ENCODE measurements at regions not wholly inside any gene's neighbourhood (a gene's known extent, or its start where the extent isn't known, plus 50 kb on each side); places are given as distances from the start of the nearest gene placed in this dataset.
"Not testable (repeated sequence)": the region's sequence is repeated elsewhere in the genome, so short reads cannot be mapped to it uniquely, and the experiment has no call there.

GRCh38 chr1:109845658-109846057 is 65.0 kb upstream of the CSF1 start:
- no peak overlapping the region for H3K4me3 ChIP-seq
- peaks cover 0 to 6% (median 0%) of the 10 kb centered on the region in 9 donors for H3K4me1 ChIP-seq
- no peaks in the 10 kb centered on the region for H3K27me3 ChIP-seq
- TF ChIP-seq CTCF (IDR thresholded peaks at IDR 0.05): no peak
- intact Hi-C loops (cut with DNase I): no loop called here
- no peak overlapping the region for H3K27ac ChIP-seq
- no peaks in the 10 kb centered on the region for H3K36me3 ChIP-seq
- H3K9me3 ChIP-seq: no peaks in the 10 kb centered on the region
- DNase-seq: no peak
- no peak for ATAC-seq
- WGBS, 2 donors: 93 to 95% methylated on average over 3 of the region's 3 CpGs

GRCh38 chr1:109844609-109845008 is 66.0 kb upstream of the CSF1 start:
- whole genome bisulfite sequencing, 2 donors: 89 to 93% methylated on average over 2 of the region's 2 CpGs
- H3K27me3 ChIP-seq: no peaks in the 10 kb centered on the region
- DNase-seq: no peak

GRCh38 chr1:109840011-109840629 is 70.5 kb upstream of the CSF1 start:
- DNase-seq: no peak
- 36 to 38% methylated on average over 5 of the region's 5 CpGs for WGBS, 2 donors
- intact Hi-C loops (cut with DNase I): no loop called here

More at GRCh38 chr1:109844609-109845008, 66.0 kb upstream of the CSF1 start:
- Histone ChIP-seq H3K27ac (no peak overlapping the region), H3K4me1 (peaks cover 0 to 11% (median 0%) of the 10 kb centered on the region in 9 donors), H3K4me3 (no peak overlapping the region), H3K36me3 (no peaks in the 10 kb centered on the region), H3K9me3 (no peaks in the 10 kb centered on the region)
- intact Hi-C loops (cut with DNase I): no loop called here
- no peak for TF ChIP-seq CTCF (IDR thresholded peaks at IDR 0.05)
- no peak for ATAC-seq

GRCh38 chr1:109839276-109839675 is 71.4 kb upstream of the CSF1 start:
- DNase-seq; H3K36me3 ChIP-seq; H3K27ac ChIP-seq; H3K4me3 ChIP-seq; H3K27me3 ChIP-seq; ATAC-seq; intact Hi-C loops (cut with DNase I): not testable (repeated sequence)
- peaks cover 0 to 12% (median 6%) of the 10 kb centered on the region in 11 donors for H3K9me3 ChIP-seq
- H3K4me1 ChIP-seq: peaks cover 0 to 11% (median 0%) of the 10 kb centered on the region in 9 donors
- WGBS, 2 donors: 74 to 92% methylated on average over 1 of the region's 1 CpG

More at GRCh38 chr1:109840011-109840629, 70.5 kb upstream of the CSF1 start:
- no peaks in the 10 kb centered on the region for H3K27me3 ChIP-seq
- H3K9me3 ChIP-seq: peaks cover 0 to 12% (median 6%) of the 10 kb centered on the region in 11 donors
- H3K27ac ChIP-seq: no peak overlapping the region
- TF ChIP-seq CTCF (IDR thresholded peaks at IDR 0.05): no peak
- H3K4me1 ChIP-seq: peaks cover 0 to 11% (median 0%) of the 10 kb centered on the region in 9 donors
- H3K4me3 ChIP-seq: no peak overlapping the region
- no peaks in the 10 kb centered on the region for H3K36me3 ChIP-seq
- ATAC-seq: peak in 6 of 8 donors; percentile 55 to 86 (median 69)

GRCh38 chr1:109838838-109839240 is 71.8 kb upstream of the CSF1 start:
- Histone ChIP-seq H3K27ac (no peak overlapping the region), H3K9me3 (peaks cover 0 to 12% (median 6%) of the 10 kb centered on the region in 11 donors), H3K4me3 (no peak overlapping the region), H3K36me3 (no peaks in the 10 kb centered on the region), H3K27me3 (no peaks in the 10 kb centered on the region), H3K4me1 (peaks cover 0 to 11% (median 0%) of the 10 kb centered on the region in 9 donors)
- TF ChIP-seq CTCF (IDR thresholded peaks at IDR 0.05): no peak
- WGBS, 2 donors: 70 to 75% methylated on average over 4 of the region's 4 CpGs
- no peak for ATAC-seq
- DNase-seq: no peak
- intact Hi-C loops (cut with DNase I): no loop called here
